ENCODE measurements at regions not wholly inside any gene's neighbourhood (a gene's known extent, or its start where the extent isn't known, plus 50 kb on each side); places are given as distances from the start of the nearest gene placed in this dataset.

DNA sequence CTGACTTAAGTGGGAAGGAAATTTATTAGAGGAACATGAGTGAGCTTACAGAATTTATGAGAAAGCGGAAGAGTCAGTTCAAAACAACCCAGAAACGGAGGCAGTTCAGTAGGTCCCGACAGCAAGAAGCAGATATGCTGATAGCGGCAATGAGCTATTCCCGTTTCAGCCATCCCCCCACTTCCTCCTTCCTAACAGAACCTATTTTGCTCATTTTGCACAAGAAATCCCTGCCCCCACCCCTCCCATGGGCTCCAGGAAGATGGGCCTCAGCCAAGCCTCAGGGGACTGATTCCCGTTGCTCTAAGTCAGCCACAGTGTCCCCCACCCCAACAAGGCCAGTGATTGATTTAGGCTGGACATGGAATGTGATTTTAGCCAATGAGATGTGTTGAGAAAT, 157.5 kb downstream of the CEBPB start (continued):
- no peak for TF ChIP-seq ETS1 (conservative IDR thresholded peaks at IDR 0.05; ENCODE audit: control insufficient read depth, low read depth, low read length)
- no peak for TF ChIP-seq POLR2G (IDR thresholded peaks at IDR 0.05; ENCODE audit: low read depth, low read length)
- TF ChIP-seq ETV5 (CRISPR knock-in tag; IDR thresholded peaks at IDR 0.05; ENCODE audit: low read depth) = 0 out of 2 replicates have a peak, but pooled peaks have one; percentile 19
- TF ChIP-seq ZNF766 (CRISPR knock-in tag; conservative IDR thresholded peaks at IDR 0.05) = peak; percentile 81; the same call in 1 of the 2 replicates
- TF ChIP-seq NKRF (IDR thresholded peaks at IDR 0.05; ENCODE audit: borderline replicate concordance) = no peak
- TF ChIP-seq MNT (conservative IDR thresholded peaks at IDR 0.05) = no peak
- no peak for TF ChIP-seq MAFG (tag; conservative IDR thresholded peaks at IDR 0.05)
- TF ChIP-seq ZNF589 (CRISPR knock-in tag; IDR thresholded peaks at IDR 0.05; ENCODE audit: low read depth) = no peak
- no peak for TF ChIP-seq BCLAF1 (IDR thresholded peaks at IDR 0.05; ENCODE audit: borderline replicate concordance in 1 of 2, control insufficient read depth in 1 of 2, low read depth in 2 of 2, low read length in 1 of 2)
- no peak for TF ChIP-seq ZNF408 (CRISPR knock-in tag; IDR thresholded peaks at IDR 0.05; ENCODE audit: low read depth)

Measured in K562 (cell line).